HepG2 (cell line): ENCODE measurements at regions not wholly inside any gene's neighbourhood (a gene's known extent, or its start where the extent isn't known, plus 50 kb on each side); places are given as distances from the start of the nearest gene placed in this dataset.

ENCODE experiments used
- ATAC-seq: fragments of 200-7000 bp; cut with Tn5 transposase; 3 replicates; pipeline ENCODE4 v1.9.1; 2020; ENCODE audit warnings: mild to moderate bottlenecking, moderate library complexity
- BruUV-seq: library from RNA; stranded (reverse); fragments of 400-500 nt; replicated peaks from 2 replicates; lab custom pipeline; 2021; lab: Mats Ljungman, UMichigan
- CTCF ChIA-PET: fragments of 300-600 bp; formaldehyde crosslinking; extraction: SDS; loops from one replicate; lab custom pipeline; 2021; ENCODE audit warnings: low total read pairs, inconsistent platforms, low intra/inter-chr PET ratio; lab: Yijun Ruan, JAX
- POLR2A ChIA-PET: fragments of 350-600 bp; sonication (Branson Sonifier 250); formaldehyde crosslinking; loops from one replicate; lab custom pipeline; 2020; ENCODE audit warnings: antibody characterized with exemption, inconsistent platforms; lab: Yijun Ruan, JAX
- DNase-seq: peaks from one replicate; pipeline ENCODE4 v3.0.0-alpha.2; 2015; ENCODE audit warnings: low spot score
- FAIRE-seq: peaks from 3 replicates; lab custom pipeline; 2011; peaks lifted over from hg19 to GRCh38; lab: Jason Lieb, UNC
- H2AFZ ChIP-seq: one replicate; pipeline ENCODE4 v1.6.1; 2011; ENCODE audit warnings: low read length, inconsistent platforms
- H3K27ac ChIP-seq: fragments of 300-600 bp; 3 replicates; pipeline ENCODE4 v1.8.0; 2011; ENCODE audit warnings: mixed run types, mild to moderate bottlenecking, mixed read lengths, low read length, inconsistent platforms; ENCODE audit not compliant: insufficient read depth; ENCODE audit errors: extremely low read length
- H3K27me3 ChIP-seq, 2 experiments: fragments of 200-600 bp in 1 of 2; 2 replicates in 1 of 2; 3 replicates in 1 of 2; pipeline versions ENCODE4 v1.6.0 to v1.8.0; 2011; ENCODE audit warnings: low read length in 2 of 2, mild to moderate bottlenecking in 2 of 2, moderate library complexity in 2 of 2, inconsistent platforms in 1 of 2; ENCODE audit not compliant: insufficient read depth in 2 of 2, control insufficient read depth in 1 of 2
- H3K36me3 ChIP-seq, 2 experiments: fragments of 200-600 bp in 1 of 2; replicated peaks in 1 of 2; 2 replicates in 1 of 2; 3 replicates in 1 of 2; pipeline versions ENCODE4 v1.5.1 to v1.8.0; 2011; ENCODE audit warnings: low read length in 2 of 2, inconsistent platforms in 1 of 2; ENCODE audit not compliant: insufficient read depth in 2 of 2, control insufficient read depth in 1 of 2
- H3K4me1 ChIP-seq: 2 replicates; pipeline ENCODE4 v1.5.1; 2012; ENCODE audit warnings: low read length, inconsistent platforms; ENCODE audit not compliant: insufficient read depth
- H3K4me2 ChIP-seq: 2 replicates; pipeline ENCODE4 v1.6.0; 2011; ENCODE audit warnings: low read depth, low read length, inconsistent platforms
- H3K4me3 ChIP-seq, 3 experiments: fragments of 200-600 bp in 1 of 3; sonication (generic), shearing (Covaris generic) in 1 of 3; replicated peaks in 1 of 3; 2 replicates each; pipeline ENCODE4 v1.5.1; 2011 to 2016; ENCODE audit warnings: low read length in 3 of 3, inconsistent platforms in 2 of 3, low read depth in 2 of 3, mild to moderate bottlenecking in 2 of 3, control low read depth in 1 of 3, mixed read lengths in 1 of 3; ENCODE audit not compliant: insufficient read depth in 1 of 3
- H3K79me2 ChIP-seq: one replicate; pipeline ENCODE4 v1.6.1; 2011; ENCODE audit warnings: low read length, inconsistent platforms; ENCODE audit not compliant: insufficient read depth
- H3K9ac ChIP-seq: 2 replicates; pipeline ENCODE4 v1.6.0; 2011; ENCODE audit warnings: mild to moderate bottlenecking, low read depth, low read length, inconsistent platforms; ENCODE audit not compliant: insufficient read depth
- H3K9me3 ChIP-seq: 2 replicates; pipeline ENCODE4 v1.5.1; 2012; ENCODE audit warnings: mild to moderate bottlenecking, low read length
- H4K20me1 ChIP-seq: 2 replicates; pipeline ENCODE4 v1.6.0; 2011; ENCODE audit warnings: inconsistent platforms, mild to moderate bottlenecking, low read length, moderate library complexity; ENCODE audit not compliant: insufficient read depth
- E2F5 ChIP-seq: sonication (generic); formaldehyde crosslinking; conservative IDR thresholded peaks from 2 replicates; pipeline ENCODE4 v1.4.0; 2020; ENCODE audit warnings: missing genetic modification reagents
- PHB2 ChIP-seq: fragments of 450-650 bp; IDR thresholded peaks from 2 replicates; pipeline ENCODE4 v1.6.1; 2018; ENCODE audit not compliant: partially characterized antibody
- PLSCR1 ChIP-seq: sonication (generic); formaldehyde crosslinking; IDR thresholded peaks from 2 replicates; pipeline ENCODE4 v1.5.0; 2020; ENCODE audit warnings: missing genetic modification reagents, mild to moderate bottlenecking, borderline replicate concordance
- POLR2G ChIP-seq: fragments of 200-400 bp; formaldehyde crosslinking; IDR thresholded peaks from 2 replicates; pipeline ENCODE4 v1.6.1; 2018; ENCODE audit warnings: mild to moderate bottlenecking, low read depth, low read length, moderate library complexity
- SALL1 ChIP-seq: sonication (generic); formaldehyde crosslinking; IDR thresholded peaks from 2 replicates; pipeline ENCODE4 v1.8.0; 2022; ENCODE audit warnings: mild to moderate bottlenecking, missing genetic modification reagents
- YEATS4 ChIP-seq: sonication (generic); formaldehyde crosslinking; IDR thresholded peaks from 2 replicates; pipeline ENCODE4 v1.4.0; 2020; ENCODE audit warnings: missing genetic modification reagents, borderline replicate concordance
- ZFP36L2 ChIP-seq: sonication (generic); formaldehyde crosslinking; IDR thresholded peaks from 2 replicates; pipeline ENCODE4 v1.4.0; 2020; ENCODE audit warnings: missing genetic modification reagents
- ZNF160 ChIP-seq: sonication (generic); formaldehyde crosslinking; IDR thresholded peaks from 2 replicates; pipeline ENCODE4 v1.8.0; 2022; ENCODE audit warnings: mild to moderate bottlenecking, inconsistent platforms, missing genetic modification reagents
- ZNF235 ChIP-seq: sonication (generic); formaldehyde crosslinking; IDR thresholded peaks from 2 replicates; pipeline ENCODE4 v1.8.1; 2023; ENCODE audit warnings: mild to moderate bottlenecking, missing genetic modification reagents, borderline replicate concordance
- ZNF775 ChIP-seq: sonication (generic); formaldehyde crosslinking; IDR thresholded peaks from 2 replicates; pipeline ENCODE4 v1.4.0; 2020; ENCODE audit warnings: missing genetic modification reagents, mild to moderate bottlenecking, moderate library complexity, borderline replicate concordance
- ZNF850 ChIP-seq: sonication (generic); formaldehyde crosslinking; conservative IDR thresholded peaks from 2 replicates; pipeline ENCODE4 v1.9.0; 2021; ENCODE audit warnings: mild to moderate bottlenecking, missing genetic modification reagents
- ZSCAN21 ChIP-seq: sonication (generic); formaldehyde crosslinking; IDR thresholded peaks from 2 replicates; pipeline ENCODE4 v1.8.0; 2022; ENCODE audit warnings: mild to moderate bottlenecking, missing genetic modification reagents, moderate library complexity, borderline replicate concordance
- WGBS: methylation state at CpG from one replicate; pipeline ENCODE4 v1.1.6; 2017; ENCODE audit warnings: low lambda C conversion rate; 5-methylcytosine and 5-hydroxymethylcytosine counted together
- in situ Hi-C: cut with HindIII; loops from 2 replicates; pipeline ENCODE4 v1.10.0; 2017; ENCODE audit warnings: low pct_unique_long_range_greater_than_20kb; ENCODE audit not compliant: extremely low pct_ligation_motif_present
- intact Hi-C: fragments of 100-400 bp; cut with micrococcal nuclease; formaldehyde crosslinking; loops from one replicate; pipeline ENCODE4 v1.10.0; 2022; ENCODE audit not compliant: unreplicated experiment
- TF ChIP-seq, protein P1 (sequence below): sonication (generic); formaldehyde crosslinking; IDR thresholded peaks from 2 replicates; pipeline ENCODE4 v1.8.1; 2023; ENCODE audit warnings: missing genetic modification reagents, mild to moderate bottlenecking, borderline replicate concordance
- TF ChIP-seq, protein P2 (sequence below): IDR thresholded peaks from 2 replicates; pipeline ENCODE4 v1.4.0; 2020; ENCODE audit warnings: mild to moderate bottlenecking, missing genetic modification reagents

DNA sequence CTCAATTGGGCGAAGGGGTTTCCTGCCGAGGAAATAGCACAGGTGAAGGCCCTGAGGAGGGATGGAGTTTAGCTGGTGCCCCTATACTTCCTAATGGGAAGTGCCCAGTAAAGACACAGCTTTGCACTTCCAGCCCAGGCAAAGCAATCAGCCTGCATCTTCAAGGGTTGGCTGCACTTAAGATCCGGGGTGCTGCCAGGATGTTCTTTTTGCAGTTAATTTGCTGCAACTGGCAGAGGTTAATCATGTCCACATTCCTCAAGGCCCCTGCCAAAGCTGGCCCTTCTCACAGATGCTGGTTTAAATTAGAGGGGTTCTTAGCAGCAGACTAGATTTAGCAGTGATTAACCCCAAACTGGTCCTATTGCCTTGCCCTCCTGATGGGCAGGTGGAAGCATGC is 137.7 kb upstream of the NAV2 start:
- Histone ChIP-seq H4K20me1 (no peaks in the 10 kb centered on the region), H3K27ac (no peak overlapping the region)
- TF ChIP-seq POLR2G: no peak
- TF ChIP-seq, protein P1, sequence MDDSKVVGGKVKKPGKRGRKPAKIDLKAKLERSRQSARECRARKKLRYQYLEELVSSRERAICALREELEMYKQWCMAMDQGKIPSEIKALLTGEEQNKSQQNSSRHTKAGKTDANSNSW (CRISPR knock-in tag): no peak
- no peak for TF ChIP-seq ZFP36L2 (CRISPR knock-in tag)
- TF ChIP-seq YEATS4 (CRISPR knock-in tag): no peak
- TF ChIP-seq PLSCR1 (CRISPR knock-in tag): no peak
- TF ChIP-seq, all 625 proteins: peak for 0
- no peaks in the 10 kb centered on the region for H3K36me3 ChIP-seq
- no TSS peak for BruUV-seq
- H2AFZ ChIP-seq: no peak overlapping the region
- 0% methylated on average over 3 of the region's 3 CpGs for WGBS
- in situ Hi-C loops: no loop called here
- POLR2A ChIA-PET: no interaction called here
- ATAC-seq (no peak), DNase-seq (no peak), FAIRE-seq (no peak)
- H3K79me2 ChIP-seq: no peaks in the 10 kb centered on the region
- intact Hi-C loops: no loop called here
- no peak overlapping the region for H3K4me3 ChIP-seq
- no peaks in the 10 kb centered on the region for H3K9me3 ChIP-seq
- H3K4me2 ChIP-seq: no peak overlapping the region
- H3K27me3 ChIP-seq: 0 out of 5 replicates have a peak, but pooled peaks cover 1 to 4% of the 10 kb centered on the region in 2 experiments
- no peaks in the 10 kb centered on the region for H3K4me1 ChIP-seq
- CTCF ChIA-PET: no interaction called here
- no peak overlapping the region for H3K9ac ChIP-seq

DNA sequence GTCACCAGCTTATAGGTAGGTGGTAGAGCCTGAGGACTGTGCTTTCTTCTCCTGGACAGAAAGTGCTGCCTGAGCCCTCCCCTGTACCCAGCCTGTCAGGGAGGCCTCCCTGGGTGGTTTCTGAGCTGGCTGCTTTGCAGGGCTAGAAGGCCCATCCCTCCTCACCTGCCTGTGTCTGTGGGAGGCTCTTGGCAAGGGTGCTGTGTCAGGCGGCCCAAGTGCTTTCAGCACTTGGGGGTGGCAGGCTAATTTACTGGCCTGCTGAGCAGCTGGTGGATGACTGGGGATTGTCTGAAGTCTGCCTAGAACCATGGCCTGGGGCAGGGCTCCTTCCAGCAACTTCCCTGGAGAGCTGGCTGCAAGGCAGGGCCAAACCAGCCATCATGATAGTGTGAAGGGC is 139.0 kb upstream of the NAV2 start:
- H3K9me3 ChIP-seq: no peaks in the 10 kb centered on the region
- H3K9ac ChIP-seq: no peak overlapping the region
- FAIRE-seq (no peak), DNase-seq (no peak), ATAC-seq (no peak)
- no peak overlapping the region for H3K27ac ChIP-seq
- no peaks in the 10 kb centered on the region for H3K4me1 ChIP-seq
- H3K79me2 ChIP-seq: no peaks in the 10 kb centered on the region
- no TSS peak for BruUV-seq
- no CpG with 5 or more reads among the region's 1 CpG for WGBS
- ChIA-PET CTCF (no interaction called here), POLR2A (no interaction called here)
- H3K4me2 ChIP-seq: no peak overlapping the region
- no peaks in the 10 kb centered on the region for H3K36me3 ChIP-seq
- H3K27me3 ChIP-seq: peaks cover 1 to 4% of the 10 kb centered on the region in 2 experiments; a peak in 2 of 5 replicates
- H4K20me1 ChIP-seq: no peaks in the 10 kb centered on the region
- H3K4me3 ChIP-seq: no peak overlapping the region
- H2AFZ ChIP-seq: no peak overlapping the region
- intact Hi-C loops: no loop called here
- in situ Hi-C loops: no loop called here
- TF ChIP-seq ZNF235 (CRISPR knock-in tag) (no peak), ZNF775 (no peak), E2F5 (no peak), PHB2 (no peak), ZNF160 (CRISPR knock-in tag) (no peak), ZNF850 (CRISPR knock-in tag) (no peak), ZSCAN21 (CRISPR knock-in tag) (no peak), SALL1 (CRISPR knock-in tag) (no peak)
- TF ChIP-seq, protein P2, sequence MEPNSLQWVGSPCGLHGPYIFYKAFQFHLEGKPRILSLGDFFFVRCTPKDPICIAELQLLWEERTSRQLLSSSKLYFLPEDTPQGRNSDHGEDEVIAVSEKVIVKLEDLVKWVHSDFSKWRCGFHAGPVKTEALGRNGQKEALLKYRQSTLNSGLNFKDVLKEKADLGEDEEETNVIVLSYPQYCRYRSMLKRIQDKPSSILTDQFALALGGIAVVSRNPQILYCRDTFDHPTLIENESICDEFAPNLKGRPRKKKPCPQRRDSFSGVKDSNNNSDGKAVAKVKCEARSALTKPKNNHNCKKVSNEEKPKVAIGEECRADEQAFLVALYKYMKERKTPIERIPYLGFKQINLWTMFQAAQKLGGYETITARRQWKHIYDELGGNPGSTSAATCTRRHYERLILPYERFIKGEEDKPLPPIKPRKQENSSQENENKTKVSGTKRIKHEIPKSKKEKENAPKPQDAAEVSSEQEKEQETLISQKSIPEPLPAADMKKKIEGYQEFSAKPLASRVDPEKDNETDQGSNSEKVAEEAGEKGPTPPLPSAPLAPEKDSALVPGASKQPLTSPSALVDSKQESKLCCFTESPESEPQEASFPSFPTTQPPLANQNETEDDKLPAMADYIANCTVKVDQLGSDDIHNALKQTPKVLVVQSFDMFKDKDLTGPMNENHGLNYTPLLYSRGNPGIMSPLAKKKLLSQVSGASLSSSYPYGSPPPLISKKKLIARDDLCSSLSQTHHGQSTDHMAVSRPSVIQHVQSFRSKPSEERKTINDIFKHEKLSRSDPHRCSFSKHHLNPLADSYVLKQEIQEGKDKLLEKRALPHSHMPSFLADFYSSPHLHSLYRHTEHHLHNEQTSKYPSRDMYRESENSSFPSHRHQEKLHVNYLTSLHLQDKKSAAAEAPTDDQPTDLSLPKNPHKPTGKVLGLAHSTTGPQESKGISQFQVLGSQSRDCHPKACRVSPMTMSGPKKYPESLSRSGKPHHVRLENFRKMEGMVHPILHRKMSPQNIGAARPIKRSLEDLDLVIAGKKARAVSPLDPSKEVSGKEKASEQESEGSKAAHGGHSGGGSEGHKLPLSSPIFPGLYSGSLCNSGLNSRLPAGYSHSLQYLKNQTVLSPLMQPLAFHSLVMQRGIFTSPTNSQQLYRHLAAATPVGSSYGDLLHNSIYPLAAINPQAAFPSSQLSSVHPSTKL: no peak
